Fibroblast of mammary gland (primary cell): ENCODE measurements at regions not wholly inside any gene's neighbourhood (a gene's known extent, or its start where the extent isn't known, plus 50 kb on each side); places are given as distances from the start of the nearest gene placed in this dataset.

Experiments used
- DNase-seq: peaks from one replicate; pipeline ENCODE4 v3.0.0-alpha.2; 2010; ENCODE audit warnings: low read depth
- H3K4me3 ChIP-seq: 2 replicates; pipeline ENCODE4 v1.5.1; 2011; ENCODE audit warnings: low read depth, mild to moderate bottlenecking, low read length, moderate library complexity; ENCODE audit not compliant: control insufficient read depth
- TF ChIP-seq, protein P1 (sequence below): conservative IDR thresholded peaks from 2 replicates; pipeline ENCODE4 v1.5.1; 2011; ENCODE audit warnings: low read depth, low read length, inconsistent platforms; ENCODE audit not compliant: control insufficient read depth, insufficient read depth

DNA sequence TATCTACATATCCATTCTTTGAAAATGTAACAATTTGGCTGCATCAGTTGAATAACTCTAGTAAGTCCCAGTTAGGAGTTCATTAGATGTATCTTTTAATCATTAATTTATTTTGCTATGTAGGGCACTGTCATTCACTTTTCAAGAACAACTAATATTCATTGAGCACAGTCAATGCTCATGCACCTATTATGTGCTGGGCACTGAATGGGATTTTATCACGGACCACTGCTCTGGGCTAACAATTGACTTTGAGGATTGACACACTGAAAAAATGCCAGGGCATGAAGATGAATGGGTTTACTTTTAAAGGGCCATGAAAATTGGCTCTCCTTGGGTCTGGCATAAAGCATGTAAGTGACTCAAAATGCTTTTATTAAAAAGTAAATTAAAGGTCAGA lies 375.2 kb downstream of the PLPP3 start:
- no peak overlapping the region for H3K4me3 ChIP-seq
- DNase-seq = no peak
- TF ChIP-seq, protein P1, sequence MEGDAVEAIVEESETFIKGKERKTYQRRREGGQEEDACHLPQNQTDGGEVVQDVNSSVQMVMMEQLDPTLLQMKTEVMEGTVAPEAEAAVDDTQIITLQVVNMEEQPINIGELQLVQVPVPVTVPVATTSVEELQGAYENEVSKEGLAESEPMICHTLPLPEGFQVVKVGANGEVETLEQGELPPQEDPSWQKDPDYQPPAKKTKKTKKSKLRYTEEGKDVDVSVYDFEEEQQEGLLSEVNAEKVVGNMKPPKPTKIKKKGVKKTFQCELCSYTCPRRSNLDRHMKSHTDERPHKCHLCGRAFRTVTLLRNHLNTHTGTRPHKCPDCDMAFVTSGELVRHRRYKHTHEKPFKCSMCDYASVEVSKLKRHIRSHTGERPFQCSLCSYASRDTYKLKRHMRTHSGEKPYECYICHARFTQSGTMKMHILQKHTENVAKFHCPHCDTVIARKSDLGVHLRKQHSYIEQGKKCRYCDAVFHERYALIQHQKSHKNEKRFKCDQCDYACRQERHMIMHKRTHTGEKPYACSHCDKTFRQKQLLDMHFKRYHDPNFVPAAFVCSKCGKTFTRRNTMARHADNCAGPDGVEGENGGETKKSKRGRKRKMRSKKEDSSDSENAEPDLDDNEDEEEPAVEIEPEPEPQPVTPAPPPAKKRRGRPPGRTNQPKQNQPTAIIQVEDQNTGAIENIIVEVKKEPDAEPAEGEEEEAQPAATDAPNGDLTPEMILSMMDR = no peak

DNA sequence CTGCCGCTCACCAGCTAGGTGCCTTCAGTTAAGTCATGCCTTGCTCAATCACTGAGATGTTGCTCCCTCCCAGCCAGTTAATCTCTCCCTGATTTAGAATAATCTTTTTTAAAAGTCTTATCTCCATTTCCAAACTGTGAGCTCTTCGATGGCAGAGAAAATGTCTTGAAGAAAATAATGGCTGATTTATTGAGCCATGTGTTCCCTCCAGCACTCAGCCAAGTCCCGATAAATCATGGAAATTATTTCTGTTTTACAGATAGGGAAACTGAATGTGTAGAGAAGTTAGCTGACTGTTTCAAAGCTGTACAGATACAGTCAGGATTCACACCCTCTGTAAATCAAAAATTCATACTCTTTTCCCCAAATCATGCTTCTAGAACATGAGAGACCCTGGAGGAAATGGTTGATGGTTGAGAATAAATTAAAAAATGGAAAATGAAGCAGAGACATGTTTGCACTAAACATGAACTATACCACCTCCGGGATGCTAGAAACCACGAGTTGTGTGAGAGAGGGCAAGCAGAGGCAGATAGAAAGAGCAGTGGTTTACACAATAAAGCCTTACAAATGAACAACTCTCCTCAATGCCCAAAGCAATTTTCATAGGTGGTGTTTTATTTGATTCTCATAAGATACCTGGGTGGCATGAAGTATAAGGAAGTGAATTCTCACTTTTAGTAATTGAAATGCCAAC lies 376.4 kb downstream of the PLPP3 start:
- H3K4me3 ChIP-seq = no peak overlapping the region
- TF ChIP-seq, protein P1 = no peak
- DNase-seq = no peak

DNA sequence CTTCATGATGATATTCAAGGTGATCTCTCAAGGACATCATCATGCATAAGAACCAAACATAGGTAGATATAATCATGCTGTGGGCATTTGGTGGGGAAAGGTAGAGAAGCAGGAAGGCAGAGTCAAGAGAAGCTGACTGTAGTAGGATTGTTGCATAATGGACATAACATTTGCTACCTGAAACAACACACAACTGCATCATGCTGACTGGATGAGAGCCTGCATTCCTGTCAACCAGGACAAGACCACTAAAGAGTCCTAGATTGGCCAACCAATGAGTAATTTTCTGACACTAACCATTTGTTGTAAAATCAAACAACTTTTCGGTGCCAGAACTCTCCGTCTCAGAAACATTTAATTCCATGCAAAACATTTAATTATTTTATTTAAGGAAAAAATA lies 377.2 kb downstream of the PLPP3 start:
- no peak overlapping the region for H3K4me3 ChIP-seq
- TF ChIP-seq, protein P1 = no peak
- DNase-seq = peak; percentile 53

DNA sequence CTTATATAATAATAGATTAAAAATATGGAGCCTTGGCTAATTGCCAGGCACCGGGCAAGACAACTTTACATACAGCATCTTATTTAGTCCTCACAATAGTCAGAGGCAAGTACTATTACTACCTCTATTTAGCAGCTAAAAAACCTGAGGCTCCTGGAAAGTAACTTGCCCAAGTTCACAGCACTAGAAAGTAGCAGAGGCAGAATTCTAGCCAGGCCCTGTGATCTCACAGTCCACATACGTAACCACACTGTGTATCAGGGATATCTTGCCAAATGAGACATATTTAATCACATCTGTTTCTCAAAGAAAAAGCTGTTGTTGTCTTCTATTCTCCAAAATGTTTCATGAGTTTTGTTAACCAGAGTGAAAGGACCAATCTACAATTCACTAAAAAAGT lies 378.5 kb downstream of the PLPP3 start:
- no peak overlapping the region for H3K4me3 ChIP-seq
- TF ChIP-seq, protein P1 = no peak
- DNase-seq = peak; percentile 66

DNA sequence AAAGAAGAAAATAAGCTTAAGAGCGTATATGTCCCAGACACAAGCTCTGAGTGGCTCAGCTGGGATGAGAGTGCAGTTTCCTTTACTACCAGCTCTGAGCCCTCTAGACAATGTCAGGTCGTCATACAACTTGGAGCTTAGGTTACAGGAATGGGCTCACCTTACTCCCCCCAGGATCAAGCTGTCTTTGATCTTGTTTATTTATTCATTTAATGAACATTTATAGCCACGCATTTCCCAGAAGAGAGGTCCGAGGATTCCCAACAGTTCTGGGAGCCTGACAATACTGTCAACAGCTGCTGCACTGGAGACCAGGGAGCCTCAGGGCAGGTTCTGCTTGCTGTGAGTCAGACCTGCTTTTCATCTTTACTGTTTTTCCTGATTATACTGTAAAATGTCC lies 378.9 kb downstream of the PLPP3 start:
- H3K4me3 ChIP-seq = no peak overlapping the region
- TF ChIP-seq, protein P1 = no peak
- DNase-seq = peak; percentile 19

DNA sequence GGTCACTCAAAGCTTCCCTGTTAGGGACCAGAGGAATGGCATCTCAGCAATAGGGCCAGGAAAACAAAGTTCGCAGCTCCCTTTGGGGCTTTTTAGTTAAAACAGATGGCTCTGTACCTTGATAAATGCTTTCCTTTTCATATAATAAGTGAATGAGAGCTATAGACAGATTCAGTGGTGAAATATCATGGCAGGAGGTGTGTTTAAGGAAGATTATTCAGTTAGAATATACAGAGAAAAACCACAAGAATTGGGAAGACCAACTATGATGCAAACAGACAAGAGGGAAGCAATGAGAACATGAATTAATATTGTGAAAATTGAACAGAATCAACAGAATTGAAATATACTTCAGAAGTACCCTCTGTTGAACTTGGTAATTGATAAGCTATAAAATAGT lies 379.4 kb downstream of the PLPP3 start:
- DNase-seq = peak; percentile 25
- TF ChIP-seq, protein P1 = no peak
- no peak overlapping the region for H3K4me3 ChIP-seq

DNA sequence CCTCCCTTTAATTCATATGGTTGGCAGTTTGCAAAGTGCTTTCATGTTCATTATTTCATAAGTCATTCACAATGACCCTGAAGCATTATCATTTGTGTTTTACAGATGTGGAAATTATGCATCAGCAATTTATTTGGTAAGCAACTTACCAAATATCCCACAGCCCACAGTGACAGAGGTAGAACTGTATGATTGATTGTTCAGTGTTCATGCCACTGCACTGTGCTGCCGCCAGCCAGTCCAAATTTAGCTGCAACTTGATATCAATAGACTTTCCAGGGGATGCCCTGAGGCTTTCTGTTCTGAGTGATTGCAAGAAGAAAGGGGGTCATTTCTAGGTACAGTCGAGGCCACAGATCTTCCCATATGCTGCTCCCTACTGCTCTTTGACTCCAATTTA lies 380.3 kb downstream of the PLPP3 start:
- TF ChIP-seq, protein P1 = no peak
- DNase-seq = no peak
- H3K4me3 ChIP-seq = no peak overlapping the region
